IMR-90 (cell line): ENCODE measurements at regions not wholly inside any gene's neighbourhood (a gene's known extent, or its start where the extent isn't known, plus 50 kb on each side); places are given as distances from the start of the nearest gene placed in this dataset.

ENCODE experiments used
- BHLHE40 ChIP-seq: fragments of 150-350 bp; IDR thresholded peaks from 2 replicates; pipeline ENCODE4 v1.6.1; 2016; ENCODE audit warnings: mild to moderate bottlenecking, low read depth, low read length
- CEBPB ChIP-seq: IDR thresholded peaks from 2 replicates; pipeline ENCODE4 v1.6.1; 2012; ENCODE audit warnings: low read depth, low read length, improper control_type of control experiment
- MXI1 ChIP-seq: IDR thresholded peaks from 2 replicates; pipeline ENCODE4 v1.6.1; 2012; ENCODE audit warnings: low read depth, mild to moderate bottlenecking, low read length, moderate library complexity, borderline replicate concordance
- POLR2A ChIP-seq: IDR thresholded peaks from 2 replicates; pipeline ENCODE4 v1.6.1; 2012; ENCODE audit warnings: mild to moderate bottlenecking, low read depth, low read length
- RAD21 ChIP-seq: IDR thresholded peaks from 2 replicates; pipeline ENCODE4 v1.6.1; 2012; ENCODE audit warnings: low read length, improper control_type of control experiment
- RFX5 ChIP-seq: IDR thresholded peaks from 2 replicates; pipeline ENCODE4 v1.8.0; 2012; ENCODE audit warnings: low read depth, mild to moderate bottlenecking, low read length, moderate library complexity
- SMC3 ChIP-seq: fragments of 150-350 bp; IDR thresholded peaks from 2 replicates; pipeline ENCODE4 v1.6.1; 2016; ENCODE audit warnings: low read depth, mild to moderate bottlenecking, antibody characterized with exemption, low read length, moderate library complexity
- TF ChIP-seq, protein P1 (sequence below): conservative IDR thresholded peaks from 2 replicates; pipeline ENCODE4 v1.5.1; 2012; ENCODE audit warnings: mild to moderate bottlenecking, low read depth, low read length, improper control_type of control experiment

DNA sequence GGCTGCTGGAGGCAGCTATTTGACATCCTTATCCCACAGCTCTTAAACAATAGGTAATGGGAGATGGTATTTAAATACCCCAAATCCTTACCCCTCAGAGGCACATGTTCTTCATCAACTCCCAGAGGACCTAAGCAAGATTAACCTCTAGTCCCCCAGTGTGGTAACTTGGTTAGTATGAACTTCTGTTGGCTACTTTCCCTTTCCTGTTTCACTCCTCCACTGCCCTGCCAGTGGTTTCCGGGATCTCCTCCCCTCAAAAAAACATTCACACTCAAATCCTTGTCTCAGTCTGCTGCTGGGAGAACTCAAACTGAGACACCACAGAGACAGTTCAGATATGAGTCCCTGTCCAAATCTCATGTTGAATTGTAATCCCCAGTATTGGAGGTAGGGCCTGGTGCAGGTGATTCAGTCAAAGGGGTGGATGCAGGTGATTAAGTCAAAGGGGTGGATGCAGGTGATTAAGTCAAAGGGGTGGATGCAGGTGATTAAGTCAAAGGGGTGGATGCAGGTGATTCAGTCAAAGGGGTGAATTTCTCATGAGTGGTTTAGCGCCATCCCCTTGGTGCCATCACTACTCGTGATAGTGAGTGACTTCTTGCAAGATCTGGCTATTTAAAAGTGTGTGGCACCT, 335.0 kb upstream of the CTNNB1 start:
- TF ChIP-seq, protein P1, sequence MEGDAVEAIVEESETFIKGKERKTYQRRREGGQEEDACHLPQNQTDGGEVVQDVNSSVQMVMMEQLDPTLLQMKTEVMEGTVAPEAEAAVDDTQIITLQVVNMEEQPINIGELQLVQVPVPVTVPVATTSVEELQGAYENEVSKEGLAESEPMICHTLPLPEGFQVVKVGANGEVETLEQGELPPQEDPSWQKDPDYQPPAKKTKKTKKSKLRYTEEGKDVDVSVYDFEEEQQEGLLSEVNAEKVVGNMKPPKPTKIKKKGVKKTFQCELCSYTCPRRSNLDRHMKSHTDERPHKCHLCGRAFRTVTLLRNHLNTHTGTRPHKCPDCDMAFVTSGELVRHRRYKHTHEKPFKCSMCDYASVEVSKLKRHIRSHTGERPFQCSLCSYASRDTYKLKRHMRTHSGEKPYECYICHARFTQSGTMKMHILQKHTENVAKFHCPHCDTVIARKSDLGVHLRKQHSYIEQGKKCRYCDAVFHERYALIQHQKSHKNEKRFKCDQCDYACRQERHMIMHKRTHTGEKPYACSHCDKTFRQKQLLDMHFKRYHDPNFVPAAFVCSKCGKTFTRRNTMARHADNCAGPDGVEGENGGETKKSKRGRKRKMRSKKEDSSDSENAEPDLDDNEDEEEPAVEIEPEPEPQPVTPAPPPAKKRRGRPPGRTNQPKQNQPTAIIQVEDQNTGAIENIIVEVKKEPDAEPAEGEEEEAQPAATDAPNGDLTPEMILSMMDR, result no peak
- TF ChIP-seq MXI1 (no peak), POLR2A (no peak), RFX5 (no peak), CEBPB (no peak), SMC3 (no peak), BHLHE40 (no peak), RAD21 (no peak)
